K562 (cell line): ENCODE measurements at regions not wholly inside any gene's neighbourhood (a gene's known extent, or its start where the extent isn't known, plus 50 kb on each side); places are given as distances from the start of the nearest gene placed in this dataset.

Source experiments
- ATAC-seq: fragments of 200-7000 bp; cut with Tn5 transposase; 3 replicates; pipeline ENCODE4 v1.9.1; 2020; ENCODE audit warnings: moderate library complexity
- BruUV-seq: library from RNA; stranded (reverse); fragments of 400-500 nt; replicated peaks from 2 replicates; lab custom pipeline; 2021; lab: Mats Ljungman, UMichigan
- CTCF ChIA-PET: fragments of 300-600 bp; formaldehyde crosslinking; extraction: SDS; loops from one replicate; lab custom pipeline; 2021; ENCODE audit warnings: low intra/inter-chr PET ratio; lab: Yijun Ruan, JAX
- POLR2A ChIA-PET: fragments of 300-600, 350-650 bp; sonication (Branson Sonifier 250); formaldehyde crosslinking; extraction: SDS; loops from one replicate; lab custom pipeline; 2021; ENCODE audit warnings: antibody characterized with exemption, inconsistent platforms; lab: Yijun Ruan, JAX
- DNase-seq, 4 experiments: peaks; one replicate each; pipeline versions ENCODE4 v3.0.0 to v3.0.0-alpha.2; 2011 to 2018; ENCODE audit warnings: low spot score in 3 of 4, mixed read lengths in 3 of 4; ENCODE audit errors: extremely low read depth in 1 of 4
- FAIRE-seq: peaks from 2 replicates; lab custom pipeline; 2011; peaks lifted over from hg19 to GRCh38; lab: Jason Lieb, UNC
- H2AFZ ChIP-seq: 2 replicates; pipeline ENCODE4 v1.6.0; 2011; ENCODE audit warnings: low read depth, low read length, control low read depth, inconsistent platforms
- H3K27ac ChIP-seq: fragments of 200-600 bp; 3 replicates; pipeline ENCODE4 v1.8.0; 2011; ENCODE audit warnings: low read depth, mild to moderate bottlenecking, control low read depth, inconsistent platforms, low read length, moderate library complexity, mixed read lengths; ENCODE audit errors: extremely low read depth
- H3K27me3 ChIP-seq, 2 experiments: fragments of 300-600 bp in 1 of 2; 2 replicates in 1 of 2; 3 replicates in 1 of 2; pipeline versions ENCODE4 v1.6.0 to v1.8.0; 2011; ENCODE audit warnings: inconsistent platforms in 2 of 2, low read length in 2 of 2, mild to moderate bottlenecking in 1 of 2, mixed read lengths in 1 of 2, moderate library complexity in 1 of 2; ENCODE audit not compliant: control insufficient read depth in 2 of 2, insufficient read depth in 2 of 2
- H3K36me3 ChIP-seq: fragments of 300-600 bp; 3 replicates; pipeline ENCODE4 v1.8.0; 2011; ENCODE audit warnings: mild to moderate bottlenecking, low read length, inconsistent platforms; ENCODE audit not compliant: control insufficient read depth, insufficient read depth
- H3K4me1 ChIP-seq, 2 experiments: fragments of 200-600 bp in 1 of 2; replicated peaks in 1 of 2; 2 replicates in 1 of 2; 3 replicates in 1 of 2; pipeline versions ENCODE4 v1.5.1 to v1.8.0; 2011; ENCODE audit warnings: inconsistent platforms in 2 of 2, low read length in 2 of 2, mild to moderate bottlenecking in 1 of 2, mixed read lengths in 1 of 2, moderate library complexity in 1 of 2; ENCODE audit not compliant: control insufficient read depth in 2 of 2, insufficient read depth in 2 of 2
- H3K4me2 ChIP-seq: 2 replicates; pipeline ENCODE4 v1.6.1; 2011; ENCODE audit warnings: low read length, control low read depth, inconsistent platforms, mixed read lengths; ENCODE audit not compliant: insufficient read depth
- H3K4me3 ChIP-seq: fragments of 200-600 bp; sonication (generic), shearing (Covaris generic); 2 replicates; pipeline ENCODE4 v1.5.1; 2016; ENCODE audit warnings: control low read depth, inconsistent platforms
- H3K79me2 ChIP-seq: fragments of 200-600 bp; 3 replicates; pipeline ENCODE4 v1.8.0; 2011; ENCODE audit warnings: low read length, inconsistent platforms; ENCODE audit not compliant: control insufficient read depth, insufficient read depth
- H3K9ac ChIP-seq, 2 experiments: 2 replicates each; pipeline versions ENCODE4 v1.6.0 to v1.6.1; 2011; ENCODE audit warnings: low read depth in 2 of 2, low read length in 2 of 2, control low read depth in 1 of 2, inconsistent platforms in 1 of 2, mild to moderate bottlenecking in 1 of 2, mixed read lengths in 1 of 2; ENCODE audit not compliant: insufficient read depth in 1 of 2
- H3K9me1 ChIP-seq: one replicate; pipeline ENCODE4 v1.6.0; 2011; ENCODE audit warnings: inconsistent platforms, mild to moderate bottlenecking, low read length, moderate library complexity; ENCODE audit not compliant: control insufficient read depth, insufficient read depth
- H3K9me3 ChIP-seq: replicated peaks from 2 replicates; pipeline ENCODE4 v1.5.1; 2011; ENCODE audit warnings: low read depth, low read length, inconsistent platforms; ENCODE audit not compliant: control insufficient read depth, insufficient read depth
- H4K20me1 ChIP-seq: replicated peaks from 2 replicates; pipeline ENCODE4 v1.6.1; 2011; ENCODE audit warnings: low read length, inconsistent platforms, mixed read lengths; ENCODE audit not compliant: control insufficient read depth, insufficient read depth
- ELF2 ChIP-seq: fragments of 250-450 bp; sonication (Bioruptor Pico); IDR thresholded peaks from 2 replicates; pipeline ENCODE4 v1.5.0; 2021; ENCODE audit warnings: mild to moderate bottlenecking
- NELFE ChIP-seq: IDR thresholded peaks from 2 replicates; pipeline ENCODE4 v1.6.1; 2011; ENCODE audit warnings: mild to moderate bottlenecking; ENCODE audit not compliant: insufficient read depth, insufficient read length
- RFX7 ChIP-seq: fragments of 250-450 bp; sonication (Bioruptor Pico); IDR thresholded peaks from 2 replicates; pipeline ENCODE4 v1.5.1; 2021; ENCODE audit warnings: mild to moderate bottlenecking
- SMAD2 ChIP-seq: fragments of 150-350 bp; IDR thresholded peaks from 2 replicates; pipeline ENCODE4 v1.6.1; 2014; ENCODE audit warnings: low read depth, mild to moderate bottlenecking, low read length
- WGBS: fragments of 100-300 bp; shearing (Covaris generic); methylation state at CpG from one replicate; pipeline ENCODE4 v1.1.6; 2016; ENCODE audit warnings: low coverage, mixed read lengths; ENCODE audit not compliant: insufficient coverage; ENCODE audit errors: missing lambda C conversion rate; 5-methylcytosine and 5-hydroxymethylcytosine counted together
- in situ Hi-C: fragments of 300-500 bp; cut with MboI; formaldehyde crosslinking; loops from 4 replicates; pipeline ENCODE4 v1.15.0; 2018; ENCODE audit warnings: inconsistent platforms, mixed read lengths
- intact Hi-C: fragments of 100-400 bp; cut with micrococcal nuclease; formaldehyde crosslinking; loops from 2 replicates; pipeline ENCODE4 v1.14.2; 2022
- TF ChIP-seq, protein P1 (sequence below): fragments of 450-650 bp; IDR thresholded peaks from 2 replicates; pipeline ENCODE4 v1.6.1; 2017; ENCODE audit warnings: antibody characterized with exemption
- TF ChIP-seq, protein P2 (sequence below), 2 experiments: fragments of 450-650 bp; IDR thresholded peaks; 2 replicates each; pipeline ENCODE4 v1.6.1; 2016; ENCODE audit warnings: mild to moderate bottlenecking in 2 of 2, borderline replicate concordance in 1 of 2, low read depth in 1 of 2, moderate library complexity in 1 of 2
- TF ChIP-seq, protein P3 (sequence below): fragments of 450-650 bp; formaldehyde crosslinking; IDR thresholded peaks from 2 replicates; pipeline ENCODE4 v1.4.0; 2022; ENCODE audit warnings: missing genetic modification characterization

DNA sequence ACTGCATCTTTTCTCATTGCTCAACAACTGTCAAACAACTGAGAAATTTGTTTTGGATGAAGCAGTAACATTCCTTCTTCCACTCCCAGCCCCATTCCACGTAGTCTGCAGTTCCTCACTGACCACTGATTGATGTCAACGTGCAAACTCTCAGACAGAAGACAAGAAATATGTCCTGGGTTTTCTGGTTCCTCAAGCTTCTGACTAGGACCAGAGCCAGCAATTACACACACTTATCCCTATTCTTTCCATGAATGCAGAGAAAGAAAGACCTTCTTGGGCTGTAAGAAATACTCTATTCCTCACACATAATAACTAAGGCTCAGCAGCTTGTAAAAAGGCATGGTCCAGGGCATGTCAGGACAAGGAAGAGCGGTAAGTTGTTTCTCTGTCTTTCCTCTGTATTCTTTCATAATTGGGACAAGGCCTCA, 790.1 kb upstream of the SLC35B3 start (continued):
- TF ChIP-seq, protein P1, sequence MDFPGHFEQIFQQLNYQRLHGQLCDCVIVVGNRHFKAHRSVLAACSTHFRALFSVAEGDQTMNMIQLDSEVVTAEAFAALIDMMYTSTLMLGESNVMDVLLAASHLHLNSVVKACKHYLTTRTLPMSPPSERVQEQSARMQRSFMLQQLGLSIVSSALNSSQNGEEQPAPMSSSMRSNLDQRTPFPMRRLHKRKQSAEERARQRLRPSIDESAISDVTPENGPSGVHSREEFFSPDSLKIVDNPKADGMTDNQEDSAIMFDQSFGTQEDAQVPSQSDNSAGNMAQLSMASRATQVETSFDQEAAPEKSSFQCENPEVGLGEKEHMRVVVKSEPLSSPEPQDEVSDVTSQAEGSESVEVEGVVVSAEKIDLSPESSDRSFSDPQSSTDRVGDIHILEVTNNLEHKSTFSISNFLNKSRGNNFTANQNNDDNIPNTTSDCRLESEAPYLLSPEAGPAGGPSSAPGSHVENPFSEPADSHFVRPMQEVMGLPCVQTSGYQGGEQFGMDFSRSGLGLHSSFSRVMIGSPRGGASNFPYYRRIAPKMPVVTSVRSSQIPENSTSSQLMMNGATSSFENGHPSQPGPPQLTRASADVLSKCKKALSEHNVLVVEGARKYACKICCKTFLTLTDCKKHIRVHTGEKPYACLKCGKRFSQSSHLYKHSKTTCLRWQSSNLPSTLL, result no peak

DNA sequence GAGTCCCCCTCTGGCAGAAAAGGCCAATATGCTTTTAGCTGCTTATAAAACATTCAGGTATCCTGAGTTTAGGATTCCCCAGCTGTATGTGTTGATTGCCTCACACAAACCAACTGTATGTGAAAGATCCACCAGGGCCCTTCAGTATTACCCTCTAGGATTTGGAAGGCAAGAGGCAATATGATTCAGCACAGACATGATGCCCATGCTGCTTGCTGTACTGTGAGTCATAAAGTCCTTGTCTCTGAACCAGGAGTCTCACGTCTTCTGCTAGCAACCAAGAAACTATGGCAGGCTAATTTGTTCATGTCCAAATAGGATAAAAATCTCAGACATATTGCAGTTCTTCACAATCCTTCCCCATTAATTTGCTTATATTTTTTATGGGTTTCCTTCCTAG, 789.2 kb upstream of the SLC35B3 start:
- no peak overlapping the region for H2AFZ ChIP-seq
- no peak overlapping the region for H3K27ac ChIP-seq
- in situ Hi-C loops, result no loop called here
- POLR2A ChIA-PET, result no interaction called here
- H3K9me1 ChIP-seq, result no peaks in the 10 kb centered on the region
- FAIRE-seq (no peak), DNase-seq (no peak), ATAC-seq (no peak)
- no peak overlapping the region for H3K4me3 ChIP-seq
- H3K4me1 ChIP-seq, result no peaks in the 10 kb centered on the region
- no peaks in the 10 kb centered on the region for H4K20me1 ChIP-seq
- no peaks in the 10 kb centered on the region for H3K27me3 ChIP-seq
- H3K36me3 ChIP-seq, result no peaks in the 10 kb centered on the region
- intact Hi-C loops, result no loop called here
- H3K4me2 ChIP-seq, result no peak overlapping the region
- BruUV-seq, result no TSS peak
- no peak overlapping the region for H3K9ac ChIP-seq
- CTCF ChIA-PET, result no interaction called here
- H3K79me2 ChIP-seq, result no peaks in the 10 kb centered on the region
- H3K9me3 ChIP-seq, result no peaks in the 10 kb centered on the region
- WGBS, result 0% methylated on average over 1 of the region's 1 CpG
- TF ChIP-seq, protein P2, sequence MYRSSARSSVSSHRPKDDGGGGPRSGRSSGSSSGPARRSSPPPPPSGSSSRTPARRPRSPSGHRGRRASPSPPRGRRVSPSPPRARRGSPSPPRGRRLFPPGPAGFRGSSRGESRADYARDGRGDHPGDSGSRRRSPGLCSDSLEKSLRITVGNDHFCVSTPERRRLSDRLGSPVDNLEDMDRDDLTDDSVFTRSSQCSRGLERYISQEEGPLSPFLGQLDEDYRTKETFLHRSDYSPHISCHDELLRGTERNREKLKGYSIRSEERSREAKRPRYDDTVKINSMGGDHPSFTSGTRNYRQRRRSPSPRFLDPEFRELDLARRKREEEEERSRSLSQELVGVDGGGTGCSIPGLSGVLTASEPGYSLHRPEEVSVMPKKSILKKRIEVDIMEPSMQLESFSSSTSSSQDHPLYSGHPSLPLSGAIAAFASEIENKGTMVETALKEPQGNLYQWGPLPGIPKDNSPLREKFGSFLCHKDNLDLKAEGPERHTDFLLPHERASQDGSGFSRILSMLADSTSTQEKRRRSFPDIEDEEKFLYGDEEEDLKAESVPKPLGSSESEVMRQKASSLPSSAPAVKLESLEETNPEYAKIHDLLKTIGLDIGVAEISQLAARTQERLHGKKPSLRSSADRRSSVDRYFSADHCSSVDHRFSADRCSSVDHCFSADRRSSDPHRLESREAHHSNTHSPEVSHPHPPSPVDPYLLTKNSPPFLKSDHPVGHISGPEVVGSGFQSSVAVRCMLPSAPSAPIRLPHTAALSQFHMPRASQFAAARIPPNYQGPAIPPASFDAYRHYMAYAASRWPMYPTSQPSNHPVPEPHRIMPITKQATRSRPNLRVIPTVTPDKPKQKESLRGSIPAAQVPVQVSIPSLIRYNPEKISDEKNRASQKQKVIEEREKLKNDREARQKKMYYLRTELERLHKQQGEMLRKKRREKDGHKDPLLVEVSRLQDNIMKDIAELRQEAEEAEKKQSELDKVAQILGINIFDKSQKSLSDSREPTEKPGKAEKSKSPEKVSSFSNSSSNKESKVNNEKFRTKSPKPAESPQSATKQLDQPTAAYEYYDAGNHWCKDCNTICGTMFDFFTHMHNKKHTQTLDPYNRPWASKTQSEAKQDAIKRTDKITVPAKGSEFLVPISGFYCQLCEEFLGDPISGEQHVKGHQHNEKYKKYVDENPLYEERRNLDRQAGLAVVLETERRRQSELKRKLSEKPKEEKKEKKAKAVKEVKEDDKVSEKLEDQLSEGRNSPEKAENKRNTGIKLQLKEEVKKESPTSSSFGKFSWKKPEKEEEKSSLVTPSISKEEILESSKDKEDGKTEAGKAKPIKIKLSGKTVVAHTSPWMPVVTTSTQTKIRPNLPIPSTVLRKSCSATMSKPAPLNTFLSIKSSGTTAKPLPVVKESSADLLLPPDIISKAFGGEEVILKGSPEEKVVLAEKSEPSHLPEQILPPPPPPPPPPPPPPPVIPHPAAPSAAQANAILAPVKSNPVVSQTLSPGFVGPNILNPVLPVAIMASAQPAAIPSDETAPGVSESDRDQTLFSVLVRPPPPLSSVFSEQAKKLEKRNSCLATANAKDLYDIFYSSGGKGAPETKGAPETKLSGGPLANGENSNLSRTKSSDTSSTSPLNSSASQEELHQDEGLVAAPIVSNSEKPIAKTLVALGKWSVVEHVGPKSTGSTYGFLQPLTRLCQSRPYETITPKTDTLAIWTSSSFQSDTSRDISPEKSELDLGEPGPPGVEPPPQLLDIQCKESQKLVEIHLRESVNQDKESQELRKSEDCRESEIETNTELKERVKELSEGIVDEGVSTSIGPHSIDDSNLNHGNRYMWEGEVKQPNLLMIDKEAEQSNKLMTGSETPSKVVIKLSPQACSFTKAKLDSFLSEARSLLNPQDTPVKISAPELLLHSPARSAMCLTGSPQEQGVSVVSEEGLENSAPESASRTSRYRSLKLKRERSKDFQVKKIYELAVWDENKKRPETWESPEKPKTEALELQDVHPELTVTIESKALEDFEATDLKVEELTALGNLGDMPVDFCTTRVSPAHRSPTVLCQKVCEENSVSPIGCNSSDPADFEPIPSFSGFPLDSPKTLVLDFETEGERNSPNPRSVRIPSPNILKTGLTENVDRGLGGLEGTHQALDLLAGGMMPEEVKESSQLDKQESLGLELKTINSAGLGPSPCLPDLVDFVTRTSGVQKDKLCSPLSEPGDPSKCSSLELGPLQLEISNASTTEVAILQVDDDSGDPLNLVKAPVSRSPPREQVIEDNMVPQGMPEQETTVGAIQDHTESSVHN (IDR thresholded peaks at IDR 0.05; ENCODE audit: borderline replicate concordance in 1 of 2, low read depth in 1 of 2), result no peak
- TF ChIP-seq RFX7 (CRISPR knock-in tag) (no peak), NELFE (no peak), SMAD2 (no peak), ELF2 (CRISPR knock-in tag) (no peak)
- TF ChIP-seq, protein P3, sequence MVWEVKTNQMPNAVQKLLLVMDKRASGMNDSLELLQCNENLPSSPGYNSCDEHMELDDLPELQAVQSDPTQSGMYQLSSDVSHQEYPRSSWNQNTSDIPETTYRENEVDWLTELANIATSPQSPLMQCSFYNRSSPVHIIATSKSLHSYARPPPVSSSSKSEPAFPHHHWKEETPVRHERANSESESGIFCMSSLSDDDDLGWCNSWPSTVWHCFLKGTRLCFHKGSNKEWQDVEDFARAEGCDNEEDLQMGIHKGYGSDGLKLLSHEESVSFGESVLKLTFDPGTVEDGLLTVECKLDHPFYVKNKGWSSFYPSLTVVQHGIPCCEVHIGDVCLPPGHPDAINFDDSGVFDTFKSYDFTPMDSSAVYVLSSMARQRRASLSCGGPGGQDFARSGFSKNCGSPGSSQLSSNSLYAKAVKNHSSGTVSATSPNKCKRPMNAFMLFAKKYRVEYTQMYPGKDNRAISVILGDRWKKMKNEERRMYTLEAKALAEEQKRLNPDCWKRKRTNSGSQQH (CRISPR knock-in tag), result no peak
